Stomach (tissue), 8 donors: ENCODE measurements at regions not wholly inside any gene's neighbourhood (a gene's known extent, or its start where the extent isn't known, plus 50 kb on each side); places are given as distances from the start of the nearest gene placed in this dataset.
"Not testable (repeated sequence)": the region's sequence is repeated elsewhere in the genome, so short reads cannot be mapped to it uniquely, and the experiment has no call there.

ENCODE experiments used
- DNase-seq, 2 donors: peaks; one replicate each; pipeline versions ENCODE4 v3.0.0 to v3.0.0-alpha.2; 2013 to 2019
- H3K27ac ChIP-seq, 5 donors: fragments of 200-600 bp in 4 of 5; sonication (generic) in 4 of 5; one replicate each; pipeline ENCODE4 v1.5.1; 2013 to 2019; ENCODE audit warnings: mild to moderate bottlenecking in 1 of 5, moderate library complexity in 1 of 5
- H3K27me3 ChIP-seq, 3 donors: fragments of 200-600 bp; sonication (generic); one replicate each; pipeline ENCODE4 v1.5.1; 2017 to 2019; ENCODE audit warnings: mixed run types in 1 of 3
- H3K36me3 ChIP-seq, 4 donors: fragments of 200-600 bp; sonication (generic); 1 replicate in 3 of 4; 2 replicates in 1 of 4; pipeline ENCODE4 v1.5.1; 2016 to 2019
- H3K4me1 ChIP-seq, 4 donors: fragments of 200-600 bp; sonication (generic); one replicate each; pipeline ENCODE4 v1.5.1; 2016 to 2019
- H3K4me3 ChIP-seq, 4 donors: fragments of 200-600 bp; sonication (generic) in 3 of 4; one replicate each; pipeline ENCODE4 v1.5.1; 2016 to 2019; ENCODE audit warnings: mild to moderate bottlenecking in 1 of 4
- H3K9me3 ChIP-seq, 4 donors: fragments of 200-600 bp; sonication (generic); one replicate each; pipeline ENCODE4 v1.5.1; 2016 to 2019
- EP300 ChIP-seq: sonication (generic); formaldehyde crosslinking; IDR thresholded peaks from one replicate; pipeline ENCODE4 v1.6.1; 2017; ENCODE audit warnings: antibody characterized with exemption
- POLR2A ChIP-seq, 4 donors: fragments of 450-650 bp; IDR thresholded peaks; one replicate each; pipeline ENCODE4 v1.6.1; 2016; ENCODE audit warnings: antibody characterized with exemption in 4 of 4, control low read depth in 2 of 4, mild to moderate bottlenecking in 1 of 4, moderate library complexity in 1 of 4
- POLR2AphosphoS5 ChIP-seq, 3 donors: sonication (generic); formaldehyde crosslinking; IDR thresholded peaks; one replicate each; pipeline ENCODE4 v1.6.1; 2016; ENCODE audit warnings: antibody characterized with exemption in 3 of 3
- WGBS, 5 donors: extraction: QIAGEN DNeasy Blood & Tissue Kit in 3 of 5; methylation state at CpG; one replicate each; pipeline versions ENCODE4 v1.1.5 to v1.1.7; 2013 to 2018; 5-methylcytosine and 5-hydroxymethylcytosine counted together
- intact Hi-C: fragments of 100-400 bp; cut with DNase I; formaldehyde crosslinking; loops from one replicate; pipeline ENCODE4 v1.15.1; 2023; ENCODE audit warnings: low total_unique reads
- TF ChIP-seq, protein P1 (sequence below), 7 experiments: fragments of 450-650 bp in 4 of 7; fragments of 200-600 bp in 3 of 7; sonication (generic) in 3 of 7; IDR thresholded peaks; one replicate each; pipeline ENCODE4 v1.5.1; 2016 to 2019; ENCODE audit warnings: antibody characterized with exemption in 7 of 7, control low read depth in 2 of 7, mild to moderate bottlenecking in 1 of 7
- donor health status: healthy with polysubstance abuse.
- donor health status: Bipolar disorder and iron deficiency.
- donor health status: healthy.

DNA sequence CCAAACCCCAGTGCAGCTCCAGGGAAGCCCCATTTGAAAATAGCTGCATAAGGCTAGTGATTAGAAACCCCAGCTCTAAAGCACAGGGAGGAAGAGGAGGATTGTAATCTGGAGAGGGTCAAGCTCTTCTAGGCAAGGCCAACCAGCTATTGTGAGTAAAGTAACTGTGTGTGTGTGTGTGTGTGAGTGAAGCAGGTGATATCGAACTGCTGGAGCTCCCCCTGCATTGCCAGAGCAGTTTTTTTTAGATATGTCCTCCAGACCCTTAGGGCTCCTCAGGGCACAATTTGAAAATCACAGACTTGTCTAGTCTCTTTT lies 177.4 kb upstream of the NABP1 start:
- WGBS, 5 donors: 21 to 77% (median 24%) methylated on average over 1 of the region's 1 CpG
- Histone ChIP-seq H3K4me1 (peaks cover 0 to 9% (median 6%) of the 10 kb centered on the region in 4 donors), H3K27me3 (no peaks in the 10 kb centered on the region), H3K36me3 (no peaks in the 10 kb centered on the region), H3K9me3 (no peaks in the 10 kb centered on the region), H3K27ac (peak overlapping the region in 1 of 5 donors; percentile 20), H3K4me3 (no peak overlapping the region)
- DNase-seq: peak in 1 of 2 donors; percentile 24
- TF ChIP-seq EP300 (no peak), POLR2A (IDR thresholded peaks at IDR 0.05) (no peak), POLR2AphosphoS5 (IDR thresholded peaks at IDR 0.05) (no peak)
- TF ChIP-seq, protein P1, sequence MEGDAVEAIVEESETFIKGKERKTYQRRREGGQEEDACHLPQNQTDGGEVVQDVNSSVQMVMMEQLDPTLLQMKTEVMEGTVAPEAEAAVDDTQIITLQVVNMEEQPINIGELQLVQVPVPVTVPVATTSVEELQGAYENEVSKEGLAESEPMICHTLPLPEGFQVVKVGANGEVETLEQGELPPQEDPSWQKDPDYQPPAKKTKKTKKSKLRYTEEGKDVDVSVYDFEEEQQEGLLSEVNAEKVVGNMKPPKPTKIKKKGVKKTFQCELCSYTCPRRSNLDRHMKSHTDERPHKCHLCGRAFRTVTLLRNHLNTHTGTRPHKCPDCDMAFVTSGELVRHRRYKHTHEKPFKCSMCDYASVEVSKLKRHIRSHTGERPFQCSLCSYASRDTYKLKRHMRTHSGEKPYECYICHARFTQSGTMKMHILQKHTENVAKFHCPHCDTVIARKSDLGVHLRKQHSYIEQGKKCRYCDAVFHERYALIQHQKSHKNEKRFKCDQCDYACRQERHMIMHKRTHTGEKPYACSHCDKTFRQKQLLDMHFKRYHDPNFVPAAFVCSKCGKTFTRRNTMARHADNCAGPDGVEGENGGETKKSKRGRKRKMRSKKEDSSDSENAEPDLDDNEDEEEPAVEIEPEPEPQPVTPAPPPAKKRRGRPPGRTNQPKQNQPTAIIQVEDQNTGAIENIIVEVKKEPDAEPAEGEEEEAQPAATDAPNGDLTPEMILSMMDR (IDR thresholded peaks at IDR 0.05): no peak
- intact Hi-C loops: no loop called here

DNA sequence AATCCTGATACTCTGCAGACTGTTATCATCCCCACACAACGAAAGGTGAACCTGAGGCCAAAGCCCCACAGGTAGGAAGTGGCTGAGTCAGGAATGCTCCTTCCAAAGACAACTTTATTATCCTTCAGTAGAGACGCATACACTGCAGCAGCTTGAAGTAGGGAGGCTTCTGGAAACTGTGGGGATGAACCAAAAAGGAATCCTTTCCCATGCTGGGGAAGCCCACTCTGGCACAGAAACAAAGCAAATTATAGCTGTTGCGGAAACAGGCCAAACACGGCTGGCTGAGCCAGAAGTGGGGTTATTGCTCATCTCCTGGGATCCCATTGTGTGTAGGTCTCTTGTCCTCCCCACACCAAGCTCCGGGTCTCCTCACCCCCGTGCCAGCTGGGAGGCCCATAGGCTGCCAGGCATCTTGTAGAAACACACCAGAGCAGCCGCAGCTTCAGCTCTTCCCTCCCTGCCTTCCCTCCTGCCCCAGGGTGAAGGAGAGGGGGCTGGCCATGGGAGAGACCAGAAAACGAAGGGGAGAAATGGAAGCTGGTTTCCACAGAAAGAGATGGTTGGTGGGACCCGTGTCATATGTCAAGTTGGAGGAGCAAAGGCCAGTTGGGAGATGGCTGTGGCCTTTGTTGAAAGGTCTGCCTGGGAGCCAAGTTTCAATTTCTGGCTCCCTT lies 176.9 kb upstream of the NABP1 start:
- TF ChIP-seq POLR2AphosphoS5 (IDR thresholded peaks at IDR 0.05): no peak
- TF ChIP-seq POLR2A (IDR thresholded peaks at IDR 0.05): no peak
- TF ChIP-seq, protein P1 (IDR thresholded peaks at IDR 0.05): no peak
- no peak for TF ChIP-seq EP300
- Histone ChIP-seq H3K27me3 (no peaks in the 10 kb centered on the region), H3K4me3 (no peak overlapping the region), H3K27ac (no peak overlapping the region), H3K9me3 (no peaks in the 10 kb centered on the region), H3K36me3 (no peaks in the 10 kb centered on the region), H3K4me1 (peaks cover 0 to 9% (median 6%) of the 10 kb centered on the region in 4 donors)
- DNase-seq: peak in 1 of 2 donors; percentile 62
- 50 to 60% (median 58%) methylated on average over 9 of the region's 9 CpGs for WGBS, 5 donors
- intact Hi-C loops: no loop called here

DNA sequence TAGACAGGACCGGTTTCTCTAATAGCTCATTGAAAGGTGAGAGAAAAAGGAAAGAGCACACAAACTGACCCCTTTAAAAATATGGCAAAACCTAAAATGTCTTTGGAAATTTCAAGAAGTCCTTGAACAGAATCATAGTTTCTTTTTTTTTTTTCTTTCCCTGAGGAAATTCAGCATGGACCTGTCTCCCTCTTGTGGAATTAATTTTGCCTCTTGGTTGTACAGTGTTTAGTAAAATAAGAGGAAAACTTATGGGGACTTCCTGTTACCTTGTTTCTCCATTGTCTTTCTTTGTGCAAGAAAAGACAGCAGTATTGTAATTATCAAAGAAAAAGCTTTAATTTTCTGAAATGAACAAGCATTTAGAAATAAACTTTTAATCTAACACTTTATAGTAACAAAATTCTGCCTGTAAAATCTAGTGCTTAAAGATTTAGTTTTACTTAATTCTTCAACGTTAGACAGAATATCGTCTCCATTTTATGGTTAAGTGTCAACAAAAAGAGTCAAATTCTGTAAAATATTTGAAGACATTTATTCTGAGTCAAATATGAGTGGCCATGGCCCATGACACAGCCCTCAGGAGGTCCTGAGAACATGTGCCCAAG lies 176.3 kb upstream of the NABP1 start:
- WGBS, 5 donors: 57 to 72% (median 65%) methylated on average over 3 of the region's 3 CpGs
- H3K36me3 ChIP-seq: no peaks in the 10 kb centered on the region
- peak in 1 of 2 donors; percentile 76 for DNase-seq
- intact Hi-C loops: no loop called here
- TF ChIP-seq, protein P1 (IDR thresholded peaks at IDR 0.05): peak in 5 of 7 experiments; percentile 48 to 75 (median 53)
- no peak for TF ChIP-seq POLR2AphosphoS5 (IDR thresholded peaks at IDR 0.05)
- H3K27ac ChIP-seq: no peak overlapping the region
- H3K27me3 ChIP-seq: no peaks in the 10 kb centered on the region
- no peaks in the 10 kb centered on the region for H3K9me3 ChIP-seq
- H3K4me3 ChIP-seq: no peak overlapping the region
- H3K4me1 ChIP-seq: peaks cover 0 to 9% (median 6%) of the 10 kb centered on the region in 4 donors

DNA sequence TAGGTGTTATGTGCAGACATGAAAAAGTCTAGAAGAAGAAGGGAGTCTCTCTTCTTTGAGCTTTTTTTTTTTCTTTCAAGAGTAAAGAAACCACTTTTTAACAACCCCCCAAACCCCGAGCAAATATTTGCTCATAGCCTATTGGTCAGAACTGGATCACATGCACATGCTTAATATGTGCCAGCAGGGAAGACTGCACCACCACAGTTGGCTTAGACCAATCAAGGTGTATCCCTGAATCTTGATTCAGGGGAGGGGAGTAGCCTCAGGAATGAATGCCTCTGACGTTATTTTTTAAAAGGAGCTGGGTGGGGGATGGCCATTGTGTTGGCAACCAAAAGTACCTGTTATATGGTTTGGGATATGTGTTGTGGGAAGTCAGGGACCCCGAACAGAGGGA lies 171.4 kb upstream of the NABP1 start:
- Histone ChIP-seq H3K27me3 (no peaks in the 10 kb centered on the region), H3K9me3 (no peaks in the 10 kb centered on the region), H3K4me1 (peaks cover 0 to under 1% (median 0%) of the 10 kb centered on the region in 4 donors), H3K27ac (no peak overlapping the region), H3K36me3 (no peaks in the 10 kb centered on the region), H3K4me3 (no peak overlapping the region)
- TF ChIP-seq POLR2A (IDR thresholded peaks at IDR 0.05): no peak
- no peak for TF ChIP-seq EP300
- TF ChIP-seq, protein P1 (IDR thresholded peaks at IDR 0.05): no peak
- no peak for TF ChIP-seq POLR2AphosphoS5 (IDR thresholded peaks at IDR 0.05)
- no peak for DNase-seq
- 75 to 86% (median 78%) methylated on average over 3 of the region's 3 CpGs for WGBS, 5 donors
- intact Hi-C loops: no loop called here

DNA sequence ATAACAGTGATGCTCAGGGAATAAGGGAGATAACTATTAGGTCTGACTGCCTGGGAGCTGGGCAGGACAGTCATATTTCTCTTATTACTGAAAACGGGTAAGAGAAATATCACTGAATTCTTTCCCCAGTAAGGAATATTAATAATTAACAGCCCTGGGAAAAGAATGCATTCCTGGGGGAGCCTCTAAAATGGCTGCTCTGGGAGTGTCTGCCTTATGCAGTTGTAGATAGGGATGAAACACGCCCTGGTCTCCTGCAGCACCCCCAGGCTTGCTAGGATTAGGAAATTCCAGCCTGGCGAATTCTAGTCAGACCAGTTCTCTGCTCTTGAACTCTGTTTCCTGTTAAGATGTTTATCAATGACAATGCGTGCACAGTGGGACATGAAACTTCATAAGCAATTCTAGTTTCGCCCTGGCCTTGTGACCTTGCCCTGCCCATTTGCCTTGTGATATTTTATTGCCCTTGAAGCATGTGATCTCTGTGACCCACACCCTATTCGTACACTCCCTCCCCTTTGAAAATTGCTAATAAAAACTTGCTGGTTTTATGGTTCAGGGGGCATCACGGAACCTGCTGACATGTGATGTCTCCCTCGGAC lies 170.6 kb upstream of the NABP1 start:
- H3K4me1 ChIP-seq, DNase-seq, H3K36me3 ChIP-seq, H3K27me3 ChIP-seq, intact Hi-C loops, H3K4me3 ChIP-seq, H3K9me3 ChIP-seq, H3K27ac ChIP-seq: not testable (repeated sequence)
- WGBS, 5 donors: 65 to 79% (median 70%) methylated on average over 8 of the region's 8 CpGs
